GM12872 (cell line): ENCODE measurements at regions not wholly inside any gene's neighbourhood (a gene's known extent, or its start where the extent isn't known, plus 50 kb on each side); places are given as distances from the start of the nearest gene placed in this dataset.

Experiments
- TF ChIP-seq, protein P1 (sequence below): IDR thresholded peaks from 3 replicates; pipeline ENCODE4 v1.5.1; 2011; ENCODE audit warnings: low read depth, mild to moderate bottlenecking, low read length, moderate library complexity; ENCODE audit not compliant: insufficient read depth

DNA sequence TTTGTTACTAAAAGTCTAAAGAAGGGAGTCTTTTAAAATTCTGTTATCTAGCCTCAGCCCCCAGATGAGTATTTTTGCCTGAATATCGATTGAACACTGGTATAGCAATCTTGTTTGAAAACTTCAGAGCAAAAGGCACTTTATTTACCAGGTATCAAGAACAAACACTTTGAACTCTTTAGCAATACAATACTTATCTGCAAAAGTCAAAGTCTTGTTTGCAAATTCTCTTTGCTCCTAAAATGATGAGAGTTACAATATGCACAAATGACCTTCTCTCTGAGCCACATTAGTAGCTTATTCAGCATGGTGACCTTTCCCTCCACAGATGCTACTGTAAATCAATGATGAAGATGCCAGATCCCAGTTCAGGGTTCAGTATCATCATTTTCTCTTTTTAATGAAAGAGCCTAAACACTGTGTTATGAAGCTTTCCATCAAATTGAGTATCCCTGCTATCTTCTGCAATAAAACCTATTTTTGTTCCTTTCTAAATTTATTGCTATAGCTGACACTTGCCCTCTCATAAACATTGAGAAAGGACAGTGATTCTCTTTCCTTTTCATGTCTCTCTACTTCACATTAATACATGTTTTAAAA lies 752.7 kb upstream of the MGAT4C start:
- TF ChIP-seq, protein P1, sequence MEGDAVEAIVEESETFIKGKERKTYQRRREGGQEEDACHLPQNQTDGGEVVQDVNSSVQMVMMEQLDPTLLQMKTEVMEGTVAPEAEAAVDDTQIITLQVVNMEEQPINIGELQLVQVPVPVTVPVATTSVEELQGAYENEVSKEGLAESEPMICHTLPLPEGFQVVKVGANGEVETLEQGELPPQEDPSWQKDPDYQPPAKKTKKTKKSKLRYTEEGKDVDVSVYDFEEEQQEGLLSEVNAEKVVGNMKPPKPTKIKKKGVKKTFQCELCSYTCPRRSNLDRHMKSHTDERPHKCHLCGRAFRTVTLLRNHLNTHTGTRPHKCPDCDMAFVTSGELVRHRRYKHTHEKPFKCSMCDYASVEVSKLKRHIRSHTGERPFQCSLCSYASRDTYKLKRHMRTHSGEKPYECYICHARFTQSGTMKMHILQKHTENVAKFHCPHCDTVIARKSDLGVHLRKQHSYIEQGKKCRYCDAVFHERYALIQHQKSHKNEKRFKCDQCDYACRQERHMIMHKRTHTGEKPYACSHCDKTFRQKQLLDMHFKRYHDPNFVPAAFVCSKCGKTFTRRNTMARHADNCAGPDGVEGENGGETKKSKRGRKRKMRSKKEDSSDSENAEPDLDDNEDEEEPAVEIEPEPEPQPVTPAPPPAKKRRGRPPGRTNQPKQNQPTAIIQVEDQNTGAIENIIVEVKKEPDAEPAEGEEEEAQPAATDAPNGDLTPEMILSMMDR: no peak

DNA sequence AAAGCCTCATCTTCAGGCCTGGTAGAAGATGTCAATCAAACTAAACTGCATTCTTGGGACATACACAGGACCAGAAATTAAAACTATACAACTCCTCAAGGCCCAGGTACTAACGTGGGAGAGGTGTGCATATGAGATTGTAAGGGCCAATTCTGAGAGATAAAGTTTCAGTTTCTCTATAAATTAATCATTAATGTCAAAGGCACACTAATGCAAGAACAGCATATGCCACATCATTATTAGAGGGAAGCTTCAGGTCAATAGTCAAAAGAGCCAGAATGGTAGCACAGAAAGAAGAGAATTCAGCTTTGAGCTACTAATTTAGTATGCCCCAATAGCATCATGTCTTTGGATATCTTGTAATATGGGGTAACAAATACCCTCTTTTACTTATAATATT lies 744.9 kb upstream of the MGAT4C start:
- TF ChIP-seq, protein P1: no peak

DNA sequence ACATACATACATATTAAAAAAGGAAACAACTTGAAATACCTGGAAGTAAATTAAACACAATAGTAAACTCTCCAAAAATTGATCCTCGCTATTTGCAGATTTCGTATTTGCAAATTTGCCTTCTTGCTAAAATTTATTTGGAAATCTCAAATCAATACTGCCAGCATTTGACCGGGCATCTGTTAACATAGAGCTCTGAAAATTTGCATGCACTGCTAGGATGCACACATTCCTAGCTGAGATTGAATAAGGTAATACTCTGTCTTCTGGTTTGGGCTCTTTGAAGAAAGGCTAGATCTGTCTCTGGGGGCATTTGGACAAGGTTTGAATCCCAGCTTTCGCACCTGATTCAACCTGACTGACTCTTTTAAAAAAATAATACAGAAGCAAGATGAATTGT lies 729.1 kb upstream of the MGAT4C start:
- TF ChIP-seq, protein P1: no peak

DNA sequence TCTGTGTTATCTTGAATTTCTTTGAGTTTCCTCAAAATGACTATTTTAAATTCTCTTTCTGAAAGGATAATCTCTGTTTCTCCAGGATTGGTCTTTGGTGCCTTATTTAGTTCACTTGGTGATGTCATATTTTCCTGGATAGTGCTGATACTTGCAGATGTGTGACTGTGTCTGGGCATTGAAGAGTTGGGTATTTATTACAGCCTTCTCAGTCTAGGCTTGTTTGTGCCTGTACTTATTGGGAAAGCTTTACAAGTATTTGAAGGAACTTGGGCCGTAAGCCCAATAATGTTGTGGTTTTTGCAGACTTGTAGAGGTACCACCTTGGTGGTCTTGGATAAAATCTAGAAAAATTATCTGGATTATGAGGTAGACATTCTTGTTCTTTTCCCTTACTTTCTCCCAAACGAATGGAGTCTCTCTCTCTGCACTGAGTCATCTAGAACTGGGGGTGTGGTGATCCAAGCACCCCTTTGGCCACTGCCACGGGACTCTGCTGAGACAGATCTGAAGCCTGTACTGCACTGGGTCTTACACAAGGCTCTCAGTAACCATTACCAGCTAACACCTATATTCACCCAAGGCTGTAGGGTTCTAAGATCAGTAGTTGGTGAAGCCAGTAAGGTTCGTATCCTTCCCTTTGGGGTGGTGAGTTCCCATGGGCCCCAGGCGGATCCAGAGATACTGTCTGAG lies 703.7 kb upstream of the MGAT4C start:
- TF ChIP-seq, protein P1: no peak

- TF ChIP-seq, protein P1: no peak
Observed at GRCh38 chr12:86950444-86950843, 694.3 kb upstream of the MGAT4C start.

DNA sequence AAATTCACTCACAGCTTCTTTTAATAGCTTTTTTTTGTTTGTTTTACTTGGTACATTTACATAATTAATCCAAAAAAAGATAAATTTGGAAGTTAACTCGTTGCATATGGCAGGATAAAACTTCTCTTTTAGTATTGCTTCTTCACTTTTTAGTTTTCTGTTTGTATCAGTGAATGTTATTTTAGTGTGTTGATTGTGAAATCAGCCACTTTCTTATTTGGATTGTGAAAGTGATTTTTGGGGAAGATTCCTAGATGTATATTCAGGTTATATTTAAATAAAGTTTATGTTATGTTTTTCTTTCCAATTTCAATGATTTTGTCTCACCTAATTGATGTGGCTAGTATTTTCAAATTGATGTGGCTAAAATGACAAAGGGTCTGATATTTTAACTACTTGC lies 693.9 kb upstream of the MGAT4C start:
- TF ChIP-seq, protein P1: no peak

- TF ChIP-seq, protein P1: no peak
Observed at GRCh38 chr12:86948851-86949250, 692.7 kb upstream of the MGAT4C start.
